A549 (cell line): ENCODE measurements at regions not wholly inside any gene's neighbourhood (a gene's known extent, or its start where the extent isn't known, plus 50 kb on each side); places are given as distances from the start of the nearest gene placed in this dataset.

Experiments used
- ATAC-seq, 2 experiments: fragments of 200-7000 bp in 1 of 2; fragments of >200 bp in 1 of 2; cut with Nextera tagmentation in 1 of 2; cut with Tn5 transposase in 1 of 2; 3 replicates each; pipeline versions ENCODE4 v1.8.0 to v1.9.1; 2018 to 2020; ENCODE audit warnings: mild to moderate bottlenecking in 1 of 2, moderate library complexity in 1 of 2
- CTCF ChIA-PET: fragments of 300-600 bp; sonication (Branson Sonifier 250); formaldehyde crosslinking; extraction: SDS; loops from one replicate; lab custom pipeline; 2021; ENCODE audit warnings: antibody characterized with exemption, inconsistent platforms; lab: Yijun Ruan, JAX
- POLR2A ChIA-PET: fragments of 350-600 bp; formaldehyde crosslinking; extraction: SDS; loops from one replicate; lab custom pipeline; 2021; ENCODE audit warnings: antibody characterized with exemption, inconsistent platforms; lab: Yijun Ruan, JAX
- DNase-seq, 2 experiments: peaks; one replicate each; pipeline versions ENCODE4 v3.0.0 to v3.0.0-alpha.2; 2011 to 2016; ENCODE audit warnings: low read depth in 1 of 2, low spot score in 1 of 2
- FAIRE-seq: peaks from 2 replicates; lab custom pipeline; 2011; peaks lifted over from hg19 to GRCh38; lab: Jason Lieb, UNC
- H3K27ac ChIP-seq, 2 experiments: fragments of >200 bp; sonication (Bioruptor Twin); formaldehyde crosslinking; 3 replicates each; pipeline ENCODE4 v1.5.1; 2016 to 2017
- H3K4me1 ChIP-seq: fragments of >200 bp; sonication (Bioruptor Twin); formaldehyde crosslinking; 3 replicates; pipeline ENCODE4 v1.6.1; 2016
- H3K4me2 ChIP-seq: fragments of >200 bp; sonication (Bioruptor Twin); formaldehyde crosslinking; 3 replicates; pipeline ENCODE4 v1.6.1; 2016
- H3K4me3 ChIP-seq: fragments of >200 bp; sonication (Bioruptor Twin); formaldehyde crosslinking; 3 replicates; pipeline ENCODE4 v1.5.1; 2016
- H3K9me3 ChIP-seq: fragments of >200 bp; sonication (Bioruptor Twin); formaldehyde crosslinking; 3 replicates; pipeline ENCODE4 v1.6.1; 2016
- EHF ChIP-seq: fragments of 250-450 bp; sonication (Bioruptor Pico); IDR thresholded peaks from 2 replicates; pipeline ENCODE4 v1.5.0; 2020; ENCODE audit warnings: mild to moderate bottlenecking
- FOXS1 ChIP-seq: fragments of 250-450 bp; sonication (Bioruptor Pico); IDR thresholded peaks from 2 replicates; pipeline ENCODE4 v1.5.0; 2020; ENCODE audit warnings: mild to moderate bottlenecking, moderate library complexity
- JUN ChIP-seq, 2 experiments: fragments of >200 bp; sonication (Bioruptor Twin); formaldehyde crosslinking; IDR thresholded peaks; 2 replicates in 1 of 2; 3 replicates in 1 of 2; pipeline ENCODE4 v1.6.1; 2016 to 2017
- KDM1A ChIP-seq: fragments of 200-600 bp; sonication (generic); IDR thresholded peaks from 2 replicates; pipeline ENCODE4 v1.6.1; 2016; ENCODE audit warnings: low read depth, mild to moderate bottlenecking
- KDM5A ChIP-seq: fragments of 200-600 bp; sonication (generic); IDR thresholded peaks from 2 replicates; pipeline ENCODE4 v1.6.1; 2016; ENCODE audit warnings: antibody characterized with exemption, mild to moderate bottlenecking
- MYC ChIP-seq: IDR thresholded peaks from 2 replicates; pipeline ENCODE4 v1.6.1; 2012; ENCODE audit warnings: mild to moderate bottlenecking, inconsistent platforms, low read length, improper control_type of control experiment, borderline replicate concordance
- NR3C1 ChIP-seq: fragments of >200 bp; sonication (Bioruptor Twin); formaldehyde crosslinking; IDR thresholded peaks from 3 replicates; pipeline ENCODE4 v1.6.1; 2017
- SREBF2 ChIP-seq: fragments of 450-650 bp; IDR thresholded peaks from 2 replicates; pipeline ENCODE4 v1.6.1; 2014; ENCODE audit warnings: mild to moderate bottlenecking, moderate library complexity
- WGBS: methylation state at CpG from one replicate; pipeline ENCODE4 v1.1.6; 2017; ENCODE audit errors: missing lambda C conversion rate; 5-methylcytosine and 5-hydroxymethylcytosine counted together
- TF ChIP-seq, protein P1 (sequence below): fragments of 200-600 bp; sonication (generic); IDR thresholded peaks from 2 replicates; pipeline ENCODE4 v1.6.1; 2016; ENCODE audit warnings: antibody characterized with exemption, mild to moderate bottlenecking, moderate library complexity
- TF ChIP-seq, protein P2 (sequence below): fragments of 250-450 bp; sonication (Bioruptor Pico); IDR thresholded peaks from 2 replicates; pipeline ENCODE4 v1.5.0; 2020; ENCODE audit warnings: low read depth, mild to moderate bottlenecking, moderate library complexity
- TF ChIP-seq, protein P3 (sequence below): IDR thresholded peaks from 2 replicates; pipeline ENCODE4 v1.6.1; 2012; ENCODE audit warnings: low read depth, borderline replicate concordance
- TF ChIP-seq, protein P4 (sequence below): fragments of >200 bp; sonication (Bioruptor Twin); formaldehyde crosslinking; IDR thresholded peaks from 3 replicates; pipeline ENCODE4 v1.5.1; 2016

DNA sequence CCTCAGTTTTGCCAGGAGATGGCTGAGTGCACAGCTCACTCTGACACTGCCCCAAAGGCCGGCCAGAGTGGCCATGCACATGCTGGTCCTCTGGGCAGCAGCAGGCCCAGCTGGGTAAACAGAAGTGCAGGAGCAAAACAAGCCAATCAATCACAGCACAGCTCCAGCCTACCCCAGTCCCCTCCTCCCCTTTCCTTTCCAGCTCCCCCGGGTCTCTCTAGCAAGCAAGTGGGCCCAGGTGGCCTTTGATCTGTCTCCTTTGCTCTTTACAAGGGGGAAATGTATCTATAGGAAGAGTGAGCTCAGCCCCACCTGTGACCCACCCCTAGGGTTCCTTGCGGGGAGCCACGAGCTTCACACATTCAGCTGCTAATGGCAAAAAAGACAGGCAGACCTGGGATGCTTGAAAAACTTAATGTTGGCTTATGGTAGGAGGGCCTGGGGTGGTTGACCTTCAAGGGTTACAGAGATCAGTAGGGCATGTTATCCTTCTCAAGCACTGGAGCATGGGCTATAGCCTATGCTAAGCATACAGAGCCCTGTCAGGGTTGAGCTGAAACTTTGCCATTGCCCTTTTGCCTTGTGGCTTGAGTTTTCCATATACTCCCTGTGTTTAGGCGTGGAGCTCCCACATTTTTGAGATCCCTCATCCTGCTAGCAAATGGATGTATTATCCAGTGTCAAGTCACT is 57.8 kb upstream of the PLAC1 start:
- no peak for ATAC-seq
- TF ChIP-seq KDM5A (no peak), EHF (CRISPR knock-in tag) (no peak), KDM1A (no peak), MYC (no peak)
- Histone ChIP-seq H3K4me2 (no peak overlapping the region), H3K4me3 (no peak overlapping the region), H3K9me3 (no peaks in the 10 kb centered on the region), H3K4me1 (peaks cover 20% of the 10 kb centered on the region), H3K27ac (peak overlapping the region in 1 of 2 experiments; percentile 82; a peak in 3 of 6 replicates)
- no peak for FAIRE-seq
- WGBS: 100% methylated on average over 4 of the region's 5 CpGs
- CTCF ChIA-PET: interaction anchor here (1.3 kb wide), 1 partner anchor 37 kb away, joined by 3 read pairs; no protein-coding TSS in a partner anchor
- DNase-seq: no peak
- POLR2A ChIA-PET: no interaction called here

- Histone ChIP-seq H3K27ac (peak overlapping the region in 1 of 2 experiments; percentile 82; a peak in 2 of 6 replicates), H3K9me3 (no peaks in the 10 kb centered on the region), H3K4me3 (no peak overlapping the region), H3K4me1 (peaks cover 20% of the 10 kb centered on the region), H3K4me2 (no peak overlapping the region)
- FAIRE-seq (no peak), DNase-seq (no peak), ATAC-seq (no peak)
- WGBS: 76% methylated on average over 3 of the region's 3 CpGs
- CTCF ChIA-PET: no interaction called here
- POLR2A ChIA-PET: no interaction called here
- TF ChIP-seq, protein P1, sequence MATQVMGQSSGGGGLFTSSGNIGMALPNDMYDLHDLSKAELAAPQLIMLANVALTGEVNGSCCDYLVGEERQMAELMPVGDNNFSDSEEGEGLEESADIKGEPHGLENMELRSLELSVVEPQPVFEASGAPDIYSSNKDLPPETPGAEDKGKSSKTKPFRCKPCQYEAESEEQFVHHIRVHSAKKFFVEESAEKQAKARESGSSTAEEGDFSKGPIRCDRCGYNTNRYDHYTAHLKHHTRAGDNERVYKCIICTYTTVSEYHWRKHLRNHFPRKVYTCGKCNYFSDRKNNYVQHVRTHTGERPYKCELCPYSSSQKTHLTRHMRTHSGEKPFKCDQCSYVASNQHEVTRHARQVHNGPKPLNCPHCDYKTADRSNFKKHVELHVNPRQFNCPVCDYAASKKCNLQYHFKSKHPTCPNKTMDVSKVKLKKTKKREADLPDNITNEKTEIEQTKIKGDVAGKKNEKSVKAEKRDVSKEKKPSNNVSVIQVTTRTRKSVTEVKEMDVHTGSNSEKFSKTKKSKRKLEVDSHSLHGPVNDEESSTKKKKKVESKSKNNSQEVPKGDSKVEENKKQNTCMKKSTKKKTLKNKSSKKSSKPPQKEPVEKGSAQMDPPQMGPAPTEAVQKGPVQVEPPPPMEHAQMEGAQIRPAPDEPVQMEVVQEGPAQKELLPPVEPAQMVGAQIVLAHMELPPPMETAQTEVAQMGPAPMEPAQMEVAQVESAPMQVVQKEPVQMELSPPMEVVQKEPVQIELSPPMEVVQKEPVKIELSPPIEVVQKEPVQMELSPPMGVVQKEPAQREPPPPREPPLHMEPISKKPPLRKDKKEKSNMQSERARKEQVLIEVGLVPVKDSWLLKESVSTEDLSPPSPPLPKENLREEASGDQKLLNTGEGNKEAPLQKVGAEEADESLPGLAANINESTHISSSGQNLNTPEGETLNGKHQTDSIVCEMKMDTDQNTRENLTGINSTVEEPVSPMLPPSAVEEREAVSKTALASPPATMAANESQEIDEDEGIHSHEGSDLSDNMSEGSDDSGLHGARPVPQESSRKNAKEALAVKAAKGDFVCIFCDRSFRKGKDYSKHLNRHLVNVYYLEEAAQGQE: no peak
- TF ChIP-seq, protein P2, sequence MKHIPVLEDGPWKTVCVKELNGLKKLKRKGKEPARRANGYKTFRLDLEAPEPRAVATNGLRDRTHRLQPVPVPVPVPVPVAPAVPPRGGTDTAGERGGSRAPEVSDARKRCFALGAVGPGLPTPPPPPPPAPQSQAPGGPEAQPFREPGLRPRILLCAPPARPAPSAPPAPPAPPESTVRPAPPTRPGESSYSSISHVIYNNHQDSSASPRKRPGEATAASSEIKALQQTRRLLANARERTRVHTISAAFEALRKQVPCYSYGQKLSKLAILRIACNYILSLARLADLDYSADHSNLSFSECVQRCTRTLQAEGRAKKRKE (CRISPR knock-in tag): no peak
- TF ChIP-seq NR3C1: no peak
- TF ChIP-seq FOXS1 (CRISPR knock-in tag): no peak
- TF ChIP-seq, all 56 proteins: peak for 0
Measured at GRCh38 chrX:134714633-134715110, 56.4 kb upstream of the PLAC1 start.

- Histone ChIP-seq H3K4me3 (no peak overlapping the region), H3K4me1 (peaks cover 15% of the 10 kb centered on the region), H3K9me3 (no peaks in the 10 kb centered on the region), H3K27ac (peak overlapping the region in 1 of 2 experiments; percentile 43; a peak in 1 of 6 replicates), H3K4me2 (no peak overlapping the region)
- ChIA-PET POLR2A (no interaction called here), CTCF (interaction anchor here (2.3 kb wide), 1 partner anchor 40 kb away, joined by 8 read pairs; no protein-coding TSS in a partner anchor)
- ATAC-seq (no peak), FAIRE-seq (no peak), DNase-seq (no peak)
- TF ChIP-seq SREBF2 (no peak), JUN (IDR thresholded peaks at IDR 0.05) (no peak)
- TF ChIP-seq, protein P3, sequence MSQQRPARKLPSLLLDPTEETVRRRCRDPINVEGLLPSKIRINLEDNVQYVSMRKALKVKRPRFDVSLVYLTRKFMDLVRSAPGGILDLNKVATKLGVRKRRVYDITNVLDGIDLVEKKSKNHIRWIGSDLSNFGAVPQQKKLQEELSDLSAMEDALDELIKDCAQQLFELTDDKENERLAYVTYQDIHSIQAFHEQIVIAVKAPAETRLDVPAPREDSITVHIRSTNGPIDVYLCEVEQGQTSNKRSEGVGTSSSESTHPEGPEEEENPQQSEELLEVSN: no peak
- TF ChIP-seq, protein P2 (CRISPR knock-in tag): no peak
- TF ChIP-seq, protein P4, sequence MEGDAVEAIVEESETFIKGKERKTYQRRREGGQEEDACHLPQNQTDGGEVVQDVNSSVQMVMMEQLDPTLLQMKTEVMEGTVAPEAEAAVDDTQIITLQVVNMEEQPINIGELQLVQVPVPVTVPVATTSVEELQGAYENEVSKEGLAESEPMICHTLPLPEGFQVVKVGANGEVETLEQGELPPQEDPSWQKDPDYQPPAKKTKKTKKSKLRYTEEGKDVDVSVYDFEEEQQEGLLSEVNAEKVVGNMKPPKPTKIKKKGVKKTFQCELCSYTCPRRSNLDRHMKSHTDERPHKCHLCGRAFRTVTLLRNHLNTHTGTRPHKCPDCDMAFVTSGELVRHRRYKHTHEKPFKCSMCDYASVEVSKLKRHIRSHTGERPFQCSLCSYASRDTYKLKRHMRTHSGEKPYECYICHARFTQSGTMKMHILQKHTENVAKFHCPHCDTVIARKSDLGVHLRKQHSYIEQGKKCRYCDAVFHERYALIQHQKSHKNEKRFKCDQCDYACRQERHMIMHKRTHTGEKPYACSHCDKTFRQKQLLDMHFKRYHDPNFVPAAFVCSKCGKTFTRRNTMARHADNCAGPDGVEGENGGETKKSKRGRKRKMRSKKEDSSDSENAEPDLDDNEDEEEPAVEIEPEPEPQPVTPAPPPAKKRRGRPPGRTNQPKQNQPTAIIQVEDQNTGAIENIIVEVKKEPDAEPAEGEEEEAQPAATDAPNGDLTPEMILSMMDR: no peak
- 90% methylated on average over 10 of the region's 10 CpGs for WGBS
Measured at GRCh38 chrX:134713618-134714107, 55.4 kb upstream of the PLAC1 start.
